ENCODE measurements at regions not wholly inside any gene's neighbourhood (a gene's known extent, or its start where the extent isn't known, plus 50 kb on each side); places are given as distances from the start of the nearest gene placed in this dataset.

GRCh38 chr2:67797801-67798540, 264.8 kb downstream of the C1D start:
- DNase-seq (peak; percentile 82 to 95 (median 90)), ATAC-seq (ENCODE audit: insufficient read depth, low FRiP score) (no peak)
- Histone ChIP-seq H3K36me3 (ENCODE audit: control insufficient read depth in 4 of 4, insufficient read depth in 4 of 4, low read length in 4 of 4) (no peaks in the 10 kb centered on the region), H3K4me1 (ENCODE audit: control insufficient read depth in 5 of 5, insufficient read depth in 5 of 5, low read length in 5 of 5) (peaks cover 0 to 26% (median 17%) of the 10 kb centered on the region in 5 donors), H3K9ac (ENCODE audit: insufficient read depth in 1 of 2, low read length in 2 of 2) (peak overlapping the region in 1 of 2 donors; percentile 59), H3K9me3 (ENCODE audit: control insufficient read depth in 4 of 4, insufficient read depth in 3 of 4, low read length in 3 of 4) (peaks cover 0 to 2% (median 0%) of the 10 kb centered on the region in 4 donors), H3K4me3 (no peak overlapping the region), H3K27ac (ENCODE audit: low read depth in 1 of 2, low read length in 1 of 2) (peak overlapping the region in 1 of 2 donors; percentile 74), H3K27me3 (ENCODE audit: control insufficient read depth in 3 of 3, insufficient read depth in 3 of 3, low read length in 2 of 3) (no peaks in the 10 kb centered on the region)
- TF ChIP-seq CTCF (IDR thresholded peaks at IDR 0.05; ENCODE audit: control extremely low read depth, extremely low read depth), result no peak
- WGBS, 2 donors, result 39 to 62% methylated on average over 7 of the region's 7 CpGs

GRCh38 chr2:67798541-67799160, 264.2 kb downstream of the C1D start:
- H3K9ac ChIP-seq (ENCODE audit: insufficient read depth in 1 of 2, low read length in 2 of 2), result no peak overlapping the region
- H3K4me3 ChIP-seq, result no peak overlapping the region
- peak overlapping the region in 1 of 2 donors; percentile 74 for H3K27ac ChIP-seq (ENCODE audit: low read depth in 1 of 2, low read length in 1 of 2)
- TF ChIP-seq CTCF (IDR thresholded peaks at IDR 0.05; ENCODE audit: control extremely low read depth, extremely low read depth), result no peak
- peaks cover 0 to 2% (median 0%) of the 10 kb centered on the region in 4 donors for H3K9me3 ChIP-seq (ENCODE audit: control insufficient read depth in 4 of 4, insufficient read depth in 3 of 4, low read length in 3 of 4)
- no peaks in the 10 kb centered on the region for H3K36me3 ChIP-seq (ENCODE audit: control insufficient read depth in 4 of 4, insufficient read depth in 4 of 4, low read length in 4 of 4)
- ATAC-seq (ENCODE audit: insufficient read depth, low FRiP score), result no peak
- 67 to 89% methylated on average over 5 of the region's 5 CpGs for WGBS, 2 donors
- peak in 1 of 3 donors; percentile 85 for DNase-seq
- H3K4me1 ChIP-seq (ENCODE audit: control insufficient read depth in 5 of 5, insufficient read depth in 5 of 5, low read length in 5 of 5), result peaks cover 0 to 26% (median 17%) of the 10 kb centered on the region in 5 donors
- no peaks in the 10 kb centered on the region for H3K27me3 ChIP-seq (ENCODE audit: control insufficient read depth in 3 of 3, insufficient read depth in 3 of 3, low read length in 2 of 3)

GRCh38 chr2:67799886-67800285, 262.9 kb downstream of the C1D start:
- Histone ChIP-seq H3K9me3 (ENCODE audit: control insufficient read depth in 4 of 4, insufficient read depth in 3 of 4, low read length in 3 of 4) (peaks cover 0 to 2% (median 0%) of the 10 kb centered on the region in 4 donors), H3K4me3 (no peak overlapping the region), H3K36me3 (ENCODE audit: control insufficient read depth in 4 of 4, insufficient read depth in 4 of 4, low read length in 4 of 4) (no peaks in the 10 kb centered on the region), H3K9ac (ENCODE audit: insufficient read depth in 1 of 2, low read length in 2 of 2) (no peak overlapping the region), H3K27ac (ENCODE audit: low read depth in 1 of 2, low read length in 1 of 2) (no peak overlapping the region), H3K27me3 (ENCODE audit: control insufficient read depth in 3 of 3, insufficient read depth in 3 of 3, low read length in 2 of 3) (no peaks in the 10 kb centered on the region), H3K4me1 (ENCODE audit: control insufficient read depth in 5 of 5, insufficient read depth in 5 of 5, low read length in 5 of 5) (peaks cover 0 to 26% (median 17%) of the 10 kb centered on the region in 5 donors)
- ATAC-seq (ENCODE audit: insufficient read depth, low FRiP score) (no peak), DNase-seq (peak in 2 of 3 donors; percentile 59)
- TF ChIP-seq CTCF (IDR thresholded peaks at IDR 0.05; ENCODE audit: control extremely low read depth, extremely low read depth), result no peak
